Ovary (tissue), 7 donors: ENCODE measurements at regions not wholly inside any gene's neighbourhood (a gene's known extent, or its start where the extent isn't known, plus 50 kb on each side); places are given as distances from the start of the nearest gene placed in this dataset.

Experiments
- DNase-seq, 5 donors: peaks; one replicate each; pipeline ENCODE4 v3.0.0-alpha.2; 2019 to 2020
- H3K27ac ChIP-seq, 2 donors: fragments of 200-600 bp; one replicate each; pipeline versions ENCODE4 v1.5.1 to v1.8.0; 2019 to 2022
- H3K27me3 ChIP-seq: fragments of 200-600 bp; one replicate; pipeline ENCODE4 v1.8.0; 2022
- H3K36me3 ChIP-seq: fragments of 200-600 bp; sonication (generic); one replicate; pipeline ENCODE4 v1.5.1; 2019
- H3K4me1 ChIP-seq: one replicate; pipeline ENCODE4 v1.8.1; 2013; ENCODE audit warnings: mild to moderate bottlenecking, moderate library complexity; ENCODE audit not compliant: insufficient read depth
- H3K4me3 ChIP-seq: fragments of 200-600 bp; sonication (generic); one replicate; pipeline ENCODE4 v1.5.1; 2017
- H3K9me3 ChIP-seq, 2 donors: fragments of 200-600 bp in 1 of 2; sonication (generic) in 1 of 2; one replicate each; pipeline versions ENCODE4 v1.5.1 to v1.8.1; 2013 to 2019; ENCODE audit warnings: mild to moderate bottlenecking in 1 of 2, moderate library complexity in 1 of 2
- CTCF ChIP-seq, 3 donors: fragments of 450-650 bp in 2 of 3; fragments of 200-600 bp in 1 of 3; IDR thresholded peaks; one replicate each; pipeline versions ENCODE4 v1.5.1 to v1.8.0; 2016 to 2022; ENCODE audit warnings: antibody characterized with exemption in 3 of 3, mild to moderate bottlenecking in 1 of 3
- EP300 ChIP-seq: sonication (generic); formaldehyde crosslinking; IDR thresholded peaks from one replicate; pipeline ENCODE4 v1.6.1; 2017; ENCODE audit warnings: antibody characterized with exemption
- POLR2A ChIP-seq: fragments of 450-650 bp; IDR thresholded peaks from one replicate; pipeline ENCODE4 v1.6.1; 2017; ENCODE audit warnings: antibody characterized with exemption, mild to moderate bottlenecking, moderate library complexity
- WGBS, 3 donors: extraction: QIAGEN DNeasy Blood & Tissue Kit in 1 of 3; methylation state at CpG; one replicate each; pipeline versions ENCODE4 v1.1.5 to v1.1.7; 2013 to 2017; 5-methylcytosine and 5-hydroxymethylcytosine counted together
- intact Hi-C, 4 donors: fragments of 100-400 bp; cut with DNase I; formaldehyde crosslinking; loops; one replicate each; pipeline versions ENCODE4 v1.11.0 to v1.15.1; 2022 to 2023
- donor health status: DM: no; HTN: no; CAD: no; lungs with moderate emphysema.
- donor health status: DM: no; HTN: no; CAD: no.
- donor health status: Bipolar disorder and iron deficiency.
- donor health status: DM: no; HTN: no; CAD: no.
- donor health status: DM: yes; HTN: yes; CAD: no.

GRCh38 chr14:104512061-104512460, 67.5 kb upstream of the C14orf180 start:
- no peaks in the 10 kb centered on the region for H3K27me3 ChIP-seq
- H3K27ac ChIP-seq, result no peak overlapping the region
- 80 to 87% (median 81%) methylated on average over 10 of the region's 10 CpGs for WGBS, 3 donors
- no peak for DNase-seq
- H3K4me1 ChIP-seq, result no peaks in the 10 kb centered on the region
- no peak for TF ChIP-seq CTCF (IDR thresholded peaks at IDR 0.05)
- no peak for TF ChIP-seq POLR2A
- no peak for TF ChIP-seq EP300
- H3K9me3 ChIP-seq, result no peaks in the 10 kb centered on the region
- intact Hi-C loops, result no loop called here
- no peak overlapping the region for H3K4me3 ChIP-seq
- no peaks in the 10 kb centered on the region for H3K36me3 ChIP-seq

- Histone ChIP-seq H3K4me1 (no peaks in the 10 kb centered on the region), H3K27me3 (no peaks in the 10 kb centered on the region), H3K4me3 (no peak overlapping the region), H3K9me3 (no peaks in the 10 kb centered on the region), H3K27ac (no peak overlapping the region), H3K36me3 (no peaks in the 10 kb centered on the region)
- intact Hi-C loops, result no loop called here
- TF ChIP-seq CTCF (IDR thresholded peaks at IDR 0.05) (no peak), POLR2A (no peak), EP300 (no peak)
- WGBS, 3 donors, result 66 to 70% (median 68%) methylated on average over 32 to 35 of the region's 35 CpGs
- DNase-seq, result no peak
Measured at GRCh38 chr14:104512771-104513640, 66.6 kb upstream of the C14orf180 start.

- no peaks in the 10 kb centered on the region for H3K4me1 ChIP-seq
- H3K9me3 ChIP-seq, result no peaks in the 10 kb centered on the region
- no peaks in the 10 kb centered on the region for H3K27me3 ChIP-seq
- DNase-seq, result no peak
- 80 to 85% (median 84%) methylated on average over 3 to 6 of the region's 6 CpGs for WGBS, 3 donors
- H3K4me3 ChIP-seq, result no peak overlapping the region
- intact Hi-C loops, result no loop called here
- H3K36me3 ChIP-seq, result no peaks in the 10 kb centered on the region
- TF ChIP-seq POLR2A (no peak), EP300 (no peak), CTCF (IDR thresholded peaks at IDR 0.05) (no peak)
- no peak overlapping the region for H3K27ac ChIP-seq
Measured at GRCh38 chr14:104513641-104514046, 65.9 kb upstream of the C14orf180 start.

- Histone ChIP-seq H3K36me3 (no peaks in the 10 kb centered on the region), H3K4me3 (no peak overlapping the region), H3K27ac (no peak overlapping the region), H3K27me3 (no peaks in the 10 kb centered on the region), H3K4me1 (no peaks in the 10 kb centered on the region), H3K9me3 (no peaks in the 10 kb centered on the region)
- TF ChIP-seq POLR2A, result no peak
- TF ChIP-seq CTCF (IDR thresholded peaks at IDR 0.05), result no peak
- TF ChIP-seq EP300, result no peak
- no peak for DNase-seq
- WGBS, 3 donors, result 79 to 80% (median 79%) methylated on average over 16 of the region's 16 CpGs
- intact Hi-C loops, result no loop called here
Measured at GRCh38 chr14:104514156-104514848, 65.3 kb upstream of the C14orf180 start.
